Endothelial cell of umbilical vein (primary cell): ENCODE measurements at regions not wholly inside any gene's neighbourhood (a gene's known extent, or its start where the extent isn't known, plus 50 kb on each side); places are given as distances from the start of the nearest gene placed in this dataset.

Source experiments
- GATA2 ChIP-seq: IDR thresholded peaks from 2 replicates; pipeline ENCODE4 v1.7.0; 2011; ENCODE audit warnings: low read depth, mild to moderate bottlenecking, moderate library complexity, mixed read lengths, low read length; ENCODE audit not compliant: insufficient read length, insufficient read depth
- JUN ChIP-seq: IDR thresholded peaks from 2 replicates; pipeline ENCODE4 v1.6.1; 2011; ENCODE audit warnings: borderline replicate concordance, low read depth; ENCODE audit not compliant: insufficient read length, insufficient read depth
- TF ChIP-seq, protein P1 (sequence below), 2 donors: IDR thresholded peaks; 1 replicate in 1 of 2; 2 replicates in 1 of 2; pipeline ENCODE4 v1.5.1; 2011; ENCODE audit warnings: low read length in 2 of 2, mild to moderate bottlenecking in 2 of 2, moderate library complexity in 2 of 2, control low read depth in 1 of 2, inconsistent platforms in 1 of 2, low read depth in 1 of 2; ENCODE audit not compliant: insufficient read depth in 1 of 2; ENCODE audit errors: extremely low read depth in 1 of 2
- TF ChIP-seq, protein P2 (sequence below): IDR thresholded peaks from 2 replicates; pipeline ENCODE4 v1.6.1; 2011; ENCODE audit not compliant: insufficient read depth, insufficient read length

DNA sequence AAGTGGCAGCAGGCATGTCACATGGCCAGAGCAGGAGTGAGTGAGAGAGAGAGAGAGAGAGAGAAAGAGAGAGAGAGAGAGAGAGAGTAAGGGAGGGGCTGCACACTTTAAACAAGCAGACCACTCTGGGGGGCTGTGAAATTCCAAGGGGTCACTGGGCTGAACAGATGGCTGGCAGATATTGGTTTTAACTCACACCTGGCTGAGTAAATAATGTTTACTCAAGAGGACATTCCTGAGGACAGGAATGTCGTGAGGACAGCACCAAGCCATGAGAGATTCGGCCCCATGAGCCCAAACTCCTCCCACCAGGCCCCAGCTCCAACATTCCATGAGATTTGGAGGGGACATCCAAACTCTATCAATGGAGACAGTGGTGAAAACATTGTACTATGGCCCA is 269.7 kb downstream of the CBLN1 start:
- TF ChIP-seq JUN (no peak), GATA2 (no peak)
- TF ChIP-seq, protein P1, sequence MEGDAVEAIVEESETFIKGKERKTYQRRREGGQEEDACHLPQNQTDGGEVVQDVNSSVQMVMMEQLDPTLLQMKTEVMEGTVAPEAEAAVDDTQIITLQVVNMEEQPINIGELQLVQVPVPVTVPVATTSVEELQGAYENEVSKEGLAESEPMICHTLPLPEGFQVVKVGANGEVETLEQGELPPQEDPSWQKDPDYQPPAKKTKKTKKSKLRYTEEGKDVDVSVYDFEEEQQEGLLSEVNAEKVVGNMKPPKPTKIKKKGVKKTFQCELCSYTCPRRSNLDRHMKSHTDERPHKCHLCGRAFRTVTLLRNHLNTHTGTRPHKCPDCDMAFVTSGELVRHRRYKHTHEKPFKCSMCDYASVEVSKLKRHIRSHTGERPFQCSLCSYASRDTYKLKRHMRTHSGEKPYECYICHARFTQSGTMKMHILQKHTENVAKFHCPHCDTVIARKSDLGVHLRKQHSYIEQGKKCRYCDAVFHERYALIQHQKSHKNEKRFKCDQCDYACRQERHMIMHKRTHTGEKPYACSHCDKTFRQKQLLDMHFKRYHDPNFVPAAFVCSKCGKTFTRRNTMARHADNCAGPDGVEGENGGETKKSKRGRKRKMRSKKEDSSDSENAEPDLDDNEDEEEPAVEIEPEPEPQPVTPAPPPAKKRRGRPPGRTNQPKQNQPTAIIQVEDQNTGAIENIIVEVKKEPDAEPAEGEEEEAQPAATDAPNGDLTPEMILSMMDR (IDR thresholded peaks at IDR 0.05; ENCODE audit: extremely low read depth in 1 of 2, insufficient read depth in 1 of 2, low read depth in 1 of 2, low read length in 2 of 2) = no peak
- TF ChIP-seq, protein P2, sequence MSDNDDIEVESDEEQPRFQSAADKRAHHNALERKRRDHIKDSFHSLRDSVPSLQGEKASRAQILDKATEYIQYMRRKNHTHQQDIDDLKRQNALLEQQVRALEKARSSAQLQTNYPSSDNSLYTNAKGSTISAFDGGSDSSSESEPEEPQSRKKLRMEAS = no peak
